Ovary (tissue), 7 donors: ENCODE measurements at regions not wholly inside any gene's neighbourhood (a gene's known extent, or its start where the extent isn't known, plus 50 kb on each side); places are given as distances from the start of the nearest gene placed in this dataset.
"Not testable (repeated sequence)": the region's sequence is repeated elsewhere in the genome, so short reads cannot be mapped to it uniquely, and the experiment has no call there.

Source experiments
- DNase-seq, 5 donors: peaks; one replicate each; pipeline ENCODE4 v3.0.0-alpha.2; 2019 to 2020
- H3K27ac ChIP-seq, 2 donors: fragments of 200-600 bp; one replicate each; pipeline versions ENCODE4 v1.5.1 to v1.8.0; 2019 to 2022
- H3K27me3 ChIP-seq: fragments of 200-600 bp; one replicate; pipeline ENCODE4 v1.8.0; 2022
- H3K36me3 ChIP-seq: fragments of 200-600 bp; sonication (generic); one replicate; pipeline ENCODE4 v1.5.1; 2019
- H3K4me1 ChIP-seq: one replicate; pipeline ENCODE4 v1.8.1; 2013; ENCODE audit warnings: mild to moderate bottlenecking, moderate library complexity; ENCODE audit not compliant: insufficient read depth
- H3K4me3 ChIP-seq: fragments of 200-600 bp; sonication (generic); one replicate; pipeline ENCODE4 v1.5.1; 2017
- H3K9me3 ChIP-seq, 2 donors: fragments of 200-600 bp in 1 of 2; sonication (generic) in 1 of 2; one replicate each; pipeline versions ENCODE4 v1.5.1 to v1.8.1; 2013 to 2019; ENCODE audit warnings: mild to moderate bottlenecking in 1 of 2, moderate library complexity in 1 of 2
- CTCF ChIP-seq, 3 donors: fragments of 450-650 bp in 2 of 3; fragments of 200-600 bp in 1 of 3; IDR thresholded peaks; one replicate each; pipeline versions ENCODE4 v1.5.1 to v1.8.0; 2016 to 2022; ENCODE audit warnings: antibody characterized with exemption in 3 of 3, mild to moderate bottlenecking in 1 of 3
- EP300 ChIP-seq: sonication (generic); formaldehyde crosslinking; IDR thresholded peaks from one replicate; pipeline ENCODE4 v1.6.1; 2017; ENCODE audit warnings: antibody characterized with exemption
- POLR2A ChIP-seq: fragments of 450-650 bp; IDR thresholded peaks from one replicate; pipeline ENCODE4 v1.6.1; 2017; ENCODE audit warnings: antibody characterized with exemption, mild to moderate bottlenecking, moderate library complexity
- WGBS, 3 donors: extraction: QIAGEN DNeasy Blood & Tissue Kit in 1 of 3; methylation state at CpG; one replicate each; pipeline versions ENCODE4 v1.1.5 to v1.1.7; 2013 to 2017; 5-methylcytosine and 5-hydroxymethylcytosine counted together
- intact Hi-C, 4 donors: fragments of 100-400 bp; cut with DNase I; formaldehyde crosslinking; loops; one replicate each; pipeline versions ENCODE4 v1.11.0 to v1.15.1; 2022 to 2023
- donor health status: DM: no; HTN: no; CAD: no; lungs with moderate emphysema.
- donor health status: DM: no; HTN: no; CAD: no.
- donor health status: Bipolar disorder and iron deficiency.
- donor health status: DM: no; HTN: no; CAD: no.
- donor health status: DM: yes; HTN: yes; CAD: no.

GRCh38 chr16:29126616-29127015, 141.8 kb downstream of the LAT start:
- intact Hi-C loops = no loop called here
- no peak for TF ChIP-seq CTCF (IDR thresholded peaks at IDR 0.05)
- no peak for TF ChIP-seq POLR2A
- no peak for TF ChIP-seq EP300
- Histone ChIP-seq H3K4me1 (peaks cover 15% of the 10 kb centered on the region), H3K27ac (no peak overlapping the region), H3K27me3 (no peaks in the 10 kb centered on the region), H3K36me3 (no peaks in the 10 kb centered on the region), H3K9me3 (no peaks in the 10 kb centered on the region), H3K4me3 (no peak overlapping the region)
- WGBS, 3 donors = 73 to 86% (median 74%) methylated on average over 5 of the region's 5 CpGs
- DNase-seq = no peak

DNA sequence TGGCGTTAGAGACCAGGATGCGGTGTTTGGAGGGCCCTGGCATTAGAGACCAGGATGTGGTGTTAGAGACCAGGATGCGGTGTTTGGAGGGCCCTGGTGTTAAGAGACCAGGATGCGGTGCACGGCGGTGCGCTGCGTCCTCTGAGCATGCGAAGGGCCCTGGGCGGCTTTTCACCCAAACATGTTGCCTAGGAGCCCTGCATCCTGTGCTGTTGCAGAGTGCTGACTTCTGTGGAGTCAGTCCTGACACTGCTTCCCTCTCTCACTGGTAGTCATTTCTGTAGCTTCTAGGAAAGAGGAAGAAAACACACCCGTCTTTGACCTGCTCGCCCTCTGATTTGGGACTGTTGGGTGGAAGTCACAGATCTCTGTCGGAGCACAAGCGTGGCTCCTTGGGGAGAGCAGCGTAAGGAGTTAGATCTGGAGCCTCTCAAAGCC, 141.2 kb downstream of the LAT start:
- Histone ChIP-seq H3K4me1 (peaks cover 12% of the 10 kb centered on the region), H3K27ac (no peak overlapping the region), H3K4me3 (no peak overlapping the region), H3K9me3 (no peaks in the 10 kb centered on the region), H3K36me3 (no peaks in the 10 kb centered on the region), H3K27me3 (no peaks in the 10 kb centered on the region)
- WGBS, 3 donors = 93 to 96% (median 94%) methylated on average over 15 of the region's 15 CpGs
- intact Hi-C loops = no loop called here
- no peak for DNase-seq
- TF ChIP-seq POLR2A (no peak), CTCF (IDR thresholded peaks at IDR 0.05) (no peak), EP300 (no peak)

GRCh38 chr16:29124828-29125227, 140.0 kb downstream of the LAT start:
- peaks cover 7% of the 10 kb centered on the region for H3K4me1 ChIP-seq
- no peak overlapping the region for H3K4me3 ChIP-seq
- TF ChIP-seq CTCF (IDR thresholded peaks at IDR 0.05) (no peak), EP300 (no peak), POLR2A (no peak)
- no peak overlapping the region for H3K27ac ChIP-seq
- H3K36me3 ChIP-seq = no peaks in the 10 kb centered on the region
- WGBS, 3 donors = 84 to 92% (median 89%) methylated on average over 8 of the region's 8 CpGs
- no peak for DNase-seq
- no peaks in the 10 kb centered on the region for H3K9me3 ChIP-seq
- H3K27me3 ChIP-seq = no peaks in the 10 kb centered on the region
- intact Hi-C loops = no loop called here

DNA sequence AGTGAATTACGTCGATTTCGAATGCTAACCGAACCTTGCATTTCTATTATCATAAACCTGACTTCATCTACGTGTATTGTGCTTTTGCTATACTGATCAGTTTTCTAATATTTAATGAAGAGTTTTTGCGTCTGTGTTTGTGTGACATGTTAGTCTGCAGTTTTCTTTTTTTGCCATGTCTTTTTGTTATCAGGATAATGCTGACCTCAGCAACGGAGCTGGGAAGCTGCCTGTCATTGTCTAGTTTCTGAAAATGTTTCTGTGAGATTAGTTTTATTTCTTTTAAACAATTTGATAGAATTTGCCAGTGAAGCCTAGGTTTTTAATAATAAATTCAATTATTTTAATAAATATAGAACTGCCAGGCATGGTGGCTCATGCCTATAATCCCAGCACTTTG, 139.3 kb downstream of the LAT start:
- H3K4me1 ChIP-seq, H3K4me3 ChIP-seq, intact Hi-C loops, DNase-seq, H3K27me3 ChIP-seq, H3K27ac ChIP-seq, H3K36me3 ChIP-seq, H3K9me3 ChIP-seq: not testable (repeated sequence)
- WGBS, 3 donors = 95 to 98% (median 97%) methylated on average over 7 of the region's 7 CpGs

DNA sequence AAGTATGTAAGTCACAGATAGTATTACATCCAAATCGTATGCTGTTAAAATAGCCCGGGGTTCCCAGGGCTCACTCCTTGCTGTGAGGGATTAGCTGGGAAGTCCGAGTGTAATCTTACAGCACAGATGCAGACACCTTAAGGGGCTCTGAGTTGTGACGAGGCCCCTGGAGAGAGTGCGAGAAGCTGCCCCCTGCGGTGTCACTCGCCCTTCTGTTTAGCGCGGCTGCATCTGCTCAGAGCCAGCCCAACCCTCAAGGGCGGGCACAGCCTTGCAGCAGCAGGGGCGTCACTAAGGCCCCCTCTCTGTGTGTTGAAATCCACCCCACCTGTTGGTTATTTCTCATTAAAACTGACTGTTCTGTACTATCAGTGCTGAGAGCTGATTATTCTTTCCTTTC, 135.8 kb downstream of the LAT start:
- H3K36me3 ChIP-seq, H3K4me3 ChIP-seq, H3K9me3 ChIP-seq, H3K27ac ChIP-seq, H3K4me1 ChIP-seq, H3K27me3 ChIP-seq, intact Hi-C loops: not testable (repeated sequence)
- peak in 1 of 5 donors; percentile 5 for DNase-seq
- 80 to 88% (median 80%) methylated on average over 11 of the region's 11 CpGs for WGBS, 3 donors

GRCh38 chr16:29118301-29118957, 133.6 kb downstream of the LAT start:
- H3K9me3 ChIP-seq, H3K27me3 ChIP-seq, H3K4me1 ChIP-seq, H3K4me3 ChIP-seq, H3K36me3 ChIP-seq: not testable (repeated sequence)
- intact Hi-C loops = loop anchor here in 2 of 4 donors (5.0 to 10.0 kb wide), 2 partner anchors 136 to 139 kb away; no protein-coding TSS in a partner anchor
- 66 to 79% (median 67%) methylated on average over 14 to 15 of the region's 15 CpGs for WGBS, 3 donors
- peak in 1 of 5 donors; percentile 19 for DNase-seq
- peak overlapping the region in 1 of 2 donors; percentile 27 for H3K27ac ChIP-seq
